Activated CD4-positive, alpha-beta T cell treated with anti-CD3 and anti-CD28 coated beads, Interleukin-2, amount 50 U/mL, for 4 hours (primary cell): ENCODE measurements at regions not wholly inside any gene's neighbourhood (a gene's known extent, or its start where the extent isn't known, plus 50 kb on each side); places are given as distances from the start of the nearest gene placed in this dataset.

Source experiments
- DNase-seq, 2 experiments: peaks; one replicate each; pipeline ENCODE4 v3.0.0-alpha.2; 2020

DNA sequence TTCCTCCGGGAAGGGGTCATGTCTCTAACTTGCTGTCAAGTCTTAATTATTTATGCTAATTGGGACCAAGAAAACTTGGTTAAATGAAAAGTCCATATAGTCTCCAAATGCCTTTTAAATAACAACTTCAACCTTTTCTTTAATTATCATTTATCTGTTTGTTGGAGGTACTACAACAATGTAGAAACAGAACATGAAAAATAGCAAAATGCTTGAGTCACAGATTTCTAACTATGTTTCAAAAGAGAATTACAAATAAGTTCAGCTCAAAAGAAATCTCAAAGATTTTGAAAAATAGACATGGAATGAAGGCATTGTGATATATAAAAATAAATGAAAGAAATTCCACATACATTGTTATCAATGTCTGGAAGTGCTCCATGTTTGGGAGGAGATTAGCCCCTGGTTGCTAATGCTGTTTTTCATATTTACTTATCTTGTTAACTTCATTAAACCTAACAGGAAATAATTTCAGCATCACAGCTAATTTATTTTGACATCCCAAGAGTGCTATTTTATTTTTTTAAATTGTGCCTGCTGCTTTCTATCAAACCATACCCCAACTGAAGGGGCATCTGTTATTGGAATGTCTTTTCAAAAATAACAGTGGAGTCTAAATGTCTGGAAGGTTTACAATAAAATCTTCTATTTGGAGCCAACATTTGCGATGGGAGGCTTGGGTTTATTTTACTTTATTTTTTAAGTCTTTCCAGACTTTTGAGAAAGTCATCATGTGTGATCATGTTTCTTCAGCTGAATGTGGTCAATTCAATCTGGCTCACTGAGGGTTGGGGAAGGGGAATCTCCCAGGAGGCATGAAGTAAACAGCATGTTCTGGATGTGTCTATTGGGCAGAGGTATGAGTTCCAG is 53.1 kb upstream of the ANKRD55 start:
- no peak for DNase-seq

DNA sequence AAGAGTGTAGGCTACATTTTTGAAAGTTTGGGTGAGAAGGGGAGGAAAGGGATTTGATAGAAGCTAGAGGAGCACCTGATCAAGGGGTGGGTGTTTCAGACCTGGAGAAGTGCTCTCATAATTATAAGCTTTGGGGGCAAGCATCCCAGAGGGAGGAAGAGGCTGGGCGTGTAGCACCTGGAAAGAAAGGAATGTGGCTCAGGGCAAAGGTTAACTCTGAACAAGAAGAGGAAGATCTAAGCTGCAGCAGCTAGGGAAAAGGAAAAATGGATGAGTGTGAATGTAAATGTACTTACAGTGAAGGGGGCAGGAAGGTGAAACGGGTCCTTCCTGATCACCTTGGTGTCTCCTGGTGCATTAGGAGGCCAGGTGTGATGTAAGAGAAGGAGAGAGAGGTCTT is 49.8 kb upstream of the ANKRD55 start:
- DNase-seq: no peak
